ENCODE measurements at regions not wholly inside any gene's neighbourhood (a gene's known extent, or its start where the extent isn't known, plus 50 kb on each side); places are given as distances from the start of the nearest gene placed in this dataset.
"Not testable (repeated sequence)": the region's sequence is repeated elsewhere in the genome, so short reads cannot be mapped to it uniquely, and the experiment has no call there.

GRCh38 chr3:94331831-94332230 is 269.0 kb downstream of the NSUN3 start:
- DNase-seq (ENCODE audit: low read depth in 2 of 2), result no peak

- no peak for DNase-seq (ENCODE audit: low read depth in 2 of 2)
These were observed 273.3 kb downstream of the NSUN3 start for GRCh38 chr3:94336046-94336753.

- DNase-seq (ENCODE audit: low read depth in 2 of 2), result no peak
These were observed 282.2 kb downstream of the NSUN3 start for GRCh38 chr3:94345101-94345500.

- no peak for DNase-seq (ENCODE audit: low read depth in 2 of 2)
These were observed 286.5 kb downstream of the NSUN3 start for GRCh38 chr3:94349310-94349878.

- no peak for DNase-seq (ENCODE audit: low read depth in 2 of 2)
These were observed 293.7 kb downstream of the NSUN3 start for GRCh38 chr3:94356581-94356980.

GRCh38 chr3:94359996-94360395 is 297.1 kb downstream of the NSUN3 start:
- DNase-seq (ENCODE audit: low read depth in 2 of 2), result no peak

GRCh38 chr3:94360987-94361386 is 298.1 kb downstream of the NSUN3 start:
- no peak for DNase-seq (ENCODE audit: low read depth in 2 of 2)

GRCh38 chr3:94362393-94362792 is 299.5 kb downstream of the NSUN3 start:
- no peak for DNase-seq (ENCODE audit: low read depth in 2 of 2)

- DNase-seq (ENCODE audit: low read depth in 2 of 2), result no peak
These were observed 302.1 kb downstream of the NSUN3 start for GRCh38 chr3:94365006-94365405.

- DNase-seq (ENCODE audit: low read depth in 2 of 2), result no peak
These were observed 309.2 kb downstream of the NSUN3 start for GRCh38 chr3:94372026-94372425.

- no peak for DNase-seq (ENCODE audit: low read depth in 2 of 2)
These were observed 310.6 kb downstream of the NSUN3 start for GRCh38 chr3:94373456-94373855.

- DNase-seq (ENCODE audit: low read depth in 2 of 2), result no peak
These were observed 311.7 kb downstream of the NSUN3 start for GRCh38 chr3:94374439-94375161.

- not testable (repeated sequence) for DNase-seq (ENCODE audit: low read depth in 2 of 2)
These were observed 314.3 kb downstream of the NSUN3 start for GRCh38 chr3:94377123-94377696.

GRCh38 chr3:94377863-94378262 is 315.0 kb downstream of the NSUN3 start:
- not testable (repeated sequence) for DNase-seq (ENCODE audit: low read depth in 2 of 2)

- DNase-seq (ENCODE audit: low read depth in 2 of 2), result no peak
These were observed 315.5 kb downstream of the NSUN3 start for GRCh38 chr3:94378322-94378721.

GRCh38 chr3:94379264-94379663 is 316.4 kb downstream of the NSUN3 start:
- DNase-seq (ENCODE audit: low read depth in 2 of 2), result no peak

GRCh38 chr3:94394885-94395284 is 332.0 kb downstream of the NSUN3 start:
- no peak for DNase-seq (ENCODE audit: low read depth in 2 of 2)

- DNase-seq (ENCODE audit: low read depth in 2 of 2), result no peak
These were observed 333.0 kb downstream of the NSUN3 start for GRCh38 chr3:94395851-94396250.

GRCh38 chr3:94398036-94398435 is 335.2 kb downstream of the NSUN3 start:
- no peak for DNase-seq (ENCODE audit: low read depth in 2 of 2)

- DNase-seq (ENCODE audit: low read depth in 2 of 2), result no peak
These were observed 338.6 kb downstream of the NSUN3 start for GRCh38 chr3:94401466-94401865.

- no peak for DNase-seq (ENCODE audit: low read depth in 2 of 2)
These were observed 339.3 kb downstream of the NSUN3 start for GRCh38 chr3:94402126-94402525.

GRCh38 chr3:94405258-94406035 is 342.6 kb downstream of the NSUN3 start:
- DNase-seq (ENCODE audit: low read depth in 2 of 2), result no peak

Measured in activated CD4-positive, alpha-beta T cell treated with anti-CD3 and anti-CD28 coated beads for 24 hours (primary cell).